HG02759 (cell line): ENCODE measurements at regions not wholly inside any gene's neighbourhood (a gene's known extent, or its start where the extent isn't known, plus 50 kb on each side); places are given as distances from the start of the nearest gene placed in this dataset.
A peak's percentile ranks its signal among the peaks of the same experiment; 100 is the strongest.
"Not testable (repeated sequence)": the region's sequence is repeated elsewhere in the genome, so short reads cannot be mapped to it uniquely, and the experiment has no call there.

Source experiments
- ATAC-seq: cut with Tn5 transposase; IDR thresholded peaks from one replicate; pipeline ENCODE4 v1.9.1; 2021; ENCODE audit warnings: mild to moderate bottlenecking, moderate library complexity; ENCODE audit not compliant: unreplicated experiment

DNA sequence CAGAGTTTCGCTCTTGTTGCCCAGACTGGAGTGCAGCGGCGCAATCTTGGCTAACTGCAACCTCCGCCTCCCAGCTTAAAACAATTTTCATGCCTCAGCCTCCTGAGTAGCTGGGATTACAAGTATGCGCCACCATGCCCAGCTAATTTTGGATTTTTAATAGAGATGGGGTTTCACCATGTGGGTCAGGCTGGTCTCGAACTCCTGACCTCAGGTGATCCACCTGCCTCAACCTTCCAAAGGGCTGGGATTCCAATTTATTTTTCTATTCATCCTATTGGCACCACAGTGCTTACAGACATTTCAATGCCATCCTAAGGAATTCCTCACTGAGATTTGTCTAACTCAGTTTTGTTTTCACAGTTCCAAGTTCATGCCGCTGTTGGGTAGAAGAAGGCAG, 98.3 kb upstream of the EGLN3 start:
- ATAC-seq = not testable (repeated sequence)

- ATAC-seq = no peak
Measured at GRCh38 chr14:34046799-34047520, 96.1 kb upstream of the EGLN3 start.

GRCh38 chr14:34044666-34045306, 93.9 kb upstream of the EGLN3 start:
- ATAC-seq = no peak

DNA sequence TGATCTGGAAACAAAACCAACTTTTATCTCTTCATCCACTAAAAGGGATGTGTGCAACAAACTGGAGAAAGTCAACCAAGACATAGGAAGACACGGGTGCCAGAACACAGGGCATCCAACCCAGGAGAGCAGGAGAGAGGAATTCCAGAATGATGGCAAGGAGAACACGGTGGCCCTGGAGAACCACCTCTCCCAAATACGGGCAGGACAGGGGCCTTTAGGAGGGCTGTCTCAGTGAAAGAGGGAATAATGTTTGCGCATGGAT, 93.4 kb upstream of the EGLN3 start:
- no peak for ATAC-seq

DNA sequence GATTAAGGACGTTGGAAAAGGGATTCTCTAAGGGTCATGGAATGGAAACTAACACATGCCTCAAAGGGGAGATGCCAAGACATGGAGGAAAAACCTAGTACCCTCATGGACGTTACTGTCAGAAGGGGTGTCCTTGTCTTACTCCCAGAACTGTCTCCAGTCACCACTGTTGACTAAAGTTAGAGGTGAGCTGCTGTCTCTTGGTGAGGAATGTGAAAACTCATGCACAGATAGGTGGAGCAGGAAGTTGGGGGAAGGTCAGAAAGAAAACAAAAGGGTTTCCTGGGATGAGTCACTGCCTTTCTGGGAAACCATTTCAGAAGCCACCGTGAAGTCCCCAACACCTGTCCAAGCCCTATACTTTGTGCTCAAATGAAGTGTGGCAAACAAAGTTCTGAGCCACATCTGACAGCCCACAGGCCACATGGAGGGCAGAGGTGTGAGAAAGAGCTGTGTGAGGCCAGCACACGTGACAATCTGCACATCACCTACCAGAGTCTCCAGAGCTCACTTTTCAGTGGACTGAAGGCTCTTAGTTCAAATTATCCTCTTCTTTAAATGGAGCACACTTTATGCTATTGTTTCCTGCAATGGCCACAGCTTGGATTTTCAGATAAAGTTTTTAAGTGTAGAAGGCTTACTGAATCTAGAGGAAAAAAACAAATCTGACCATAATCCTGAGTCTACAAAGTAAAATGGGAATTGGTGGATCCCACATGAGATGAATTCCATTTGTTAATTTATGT, 92.9 kb upstream of the EGLN3 start:
- peak; percentile 96 for ATAC-seq

GRCh38 chr14:34041220-34041619, 90.3 kb upstream of the EGLN3 start:
- no peak for ATAC-seq

DNA sequence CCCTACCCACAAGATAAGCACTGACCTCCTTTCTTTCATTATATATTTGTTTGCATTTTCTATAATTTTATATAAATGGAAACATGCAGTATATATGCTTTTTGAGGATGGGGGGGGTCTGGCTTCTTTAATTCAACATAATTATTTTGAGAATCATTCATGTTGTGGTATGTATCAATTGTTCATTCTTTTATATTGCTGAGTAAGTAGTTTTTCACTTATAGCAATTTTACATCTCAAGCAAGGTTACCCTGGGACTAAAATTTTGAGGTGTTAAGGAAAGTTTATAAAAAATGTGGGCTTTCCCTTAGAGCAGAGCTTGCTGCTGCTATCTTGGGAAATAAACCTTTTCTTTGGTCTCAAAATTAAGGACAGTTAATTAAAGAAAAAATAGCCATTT, 89.9 kb upstream of the EGLN3 start:
- no peak for ATAC-seq

DNA sequence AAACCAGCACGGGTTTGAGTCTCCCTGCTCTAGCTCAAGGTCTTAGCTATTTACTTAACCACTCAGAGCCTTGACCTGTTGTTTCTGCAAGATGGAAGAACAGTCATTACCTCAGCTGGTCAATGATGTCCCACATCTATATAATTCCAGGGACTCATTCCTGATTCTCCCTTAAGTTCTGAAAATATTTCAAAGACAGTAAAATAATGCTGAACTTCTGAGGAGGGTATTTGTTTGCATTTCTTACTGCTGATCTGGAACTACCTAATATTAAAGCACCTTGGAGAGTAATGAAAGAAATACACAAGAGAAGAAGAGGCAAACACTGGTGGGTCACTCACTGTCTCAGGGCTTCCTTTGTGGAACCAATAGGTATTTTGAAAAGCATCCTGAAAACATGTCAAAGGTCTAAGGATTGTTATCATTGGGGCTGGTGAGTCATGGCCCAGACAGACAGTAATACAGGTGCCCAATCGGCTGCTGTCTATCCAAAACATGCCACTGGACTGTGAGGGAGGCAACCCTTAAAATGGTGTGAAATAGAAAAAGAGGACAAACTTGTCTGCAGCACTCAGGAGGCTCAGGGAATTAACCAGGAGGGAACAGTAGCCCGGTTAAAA, 88.7 kb upstream of the EGLN3 start:
- ATAC-seq = no peak

GRCh38 chr14:34038358-34039057, 87.6 kb upstream of the EGLN3 start:
- no peak for ATAC-seq

DNA sequence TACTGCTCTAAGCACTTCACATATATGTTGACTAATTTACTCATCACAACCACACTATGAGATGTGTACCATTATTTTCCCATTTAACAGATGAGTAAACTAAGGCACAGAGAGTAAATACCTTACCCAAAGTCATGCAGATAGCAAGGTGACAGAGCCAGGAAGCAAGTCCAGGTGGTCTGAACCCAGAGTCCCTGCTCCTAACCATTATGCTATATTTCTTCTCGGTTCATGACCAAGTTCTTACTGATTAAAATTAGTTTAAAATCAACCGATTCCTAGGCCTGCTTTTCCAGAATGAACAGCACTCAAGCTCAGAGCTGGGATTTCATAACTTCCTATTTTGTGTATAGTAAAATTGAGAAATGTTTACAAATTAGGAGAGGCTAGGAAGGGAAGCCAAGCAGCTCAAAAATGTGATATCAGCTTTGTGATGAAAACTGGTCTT, 85.5 kb upstream of the EGLN3 start:
- ATAC-seq = no peak

- no peak for ATAC-seq
Measured at GRCh38 chr14:34035934-34036250, 85.0 kb upstream of the EGLN3 start.

DNA sequence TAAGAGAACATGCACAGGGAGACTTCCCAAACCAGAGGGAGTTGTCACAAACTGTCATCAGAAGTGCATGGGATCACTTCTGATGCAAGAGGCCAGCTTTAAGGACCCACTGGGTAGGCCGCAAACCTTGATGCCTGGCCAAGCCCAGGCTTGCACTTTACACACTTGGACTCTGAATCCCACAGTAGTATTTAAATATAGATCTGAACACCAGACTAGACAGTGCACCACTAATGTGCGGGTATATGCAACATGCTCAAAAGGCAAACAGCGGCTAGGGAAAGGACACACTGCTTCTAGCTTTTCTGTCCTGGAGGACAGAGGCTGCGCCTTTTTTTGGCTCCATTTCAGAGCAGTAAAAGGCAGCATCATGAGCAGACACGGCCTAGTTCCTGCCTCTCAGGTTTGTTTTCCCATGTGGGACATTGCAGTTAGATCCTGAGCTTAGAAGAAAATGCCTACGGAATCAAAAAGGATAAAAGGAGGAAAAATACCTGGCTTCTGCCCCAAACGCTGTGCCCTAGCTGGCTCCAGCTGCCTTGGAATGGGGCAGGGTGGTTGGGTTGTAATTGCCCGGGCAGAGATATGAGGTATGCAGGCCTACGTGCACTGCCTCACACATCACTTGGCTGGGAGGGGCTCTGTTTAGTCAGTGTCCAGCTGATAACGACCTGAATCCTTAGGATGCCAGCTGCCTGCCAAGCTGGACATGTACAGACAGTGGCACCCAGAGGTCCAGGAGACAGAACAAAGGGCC, 84.5 kb upstream of the EGLN3 start:
- no peak for ATAC-seq

DNA sequence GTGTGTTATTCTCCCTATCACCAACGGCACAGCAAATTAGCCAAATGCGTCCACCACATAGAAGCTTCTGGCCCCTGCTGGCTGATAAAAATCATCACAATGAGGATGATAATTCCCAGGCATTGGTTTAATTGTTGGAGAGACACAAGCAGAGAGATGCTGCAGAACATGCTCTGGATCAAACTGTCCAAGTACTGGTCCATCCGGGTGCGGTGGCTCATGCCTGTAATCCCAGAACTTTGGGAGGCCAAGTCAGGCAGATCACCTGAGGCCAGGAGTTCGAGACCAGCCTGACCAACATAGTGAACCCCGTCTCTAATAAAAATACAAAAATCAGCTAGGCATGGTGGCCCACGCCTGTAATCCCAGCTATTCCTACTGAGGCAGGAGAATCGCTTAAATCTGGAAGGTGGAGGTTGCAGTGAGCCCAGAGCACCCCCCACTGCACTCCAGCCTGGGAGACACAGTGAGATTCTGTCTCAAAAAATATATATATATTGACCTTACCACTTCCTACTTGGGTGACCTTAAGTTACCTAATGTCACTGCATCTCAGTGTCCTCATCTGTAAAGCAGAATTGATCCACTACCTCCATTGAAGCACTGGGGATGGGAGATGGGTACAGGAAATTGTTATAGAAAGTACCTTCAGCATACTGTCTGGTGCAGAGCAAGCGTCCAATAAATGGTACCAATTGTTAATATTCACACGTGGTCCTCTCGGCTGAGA, 83.7 kb upstream of the EGLN3 start:
- no peak for ATAC-seq

- ATAC-seq = no peak
Measured at GRCh38 chr14:34032720-34033119, 81.8 kb upstream of the EGLN3 start.

GRCh38 chr14:34030864-34031263, 80.0 kb upstream of the EGLN3 start:
- ATAC-seq = no peak

GRCh38 chr14:34029921-34030334, 79.1 kb upstream of the EGLN3 start:
- ATAC-seq = no peak

- no peak for ATAC-seq
Measured at GRCh38 chr14:34027990-34028495, 77.2 kb upstream of the EGLN3 start.

DNA sequence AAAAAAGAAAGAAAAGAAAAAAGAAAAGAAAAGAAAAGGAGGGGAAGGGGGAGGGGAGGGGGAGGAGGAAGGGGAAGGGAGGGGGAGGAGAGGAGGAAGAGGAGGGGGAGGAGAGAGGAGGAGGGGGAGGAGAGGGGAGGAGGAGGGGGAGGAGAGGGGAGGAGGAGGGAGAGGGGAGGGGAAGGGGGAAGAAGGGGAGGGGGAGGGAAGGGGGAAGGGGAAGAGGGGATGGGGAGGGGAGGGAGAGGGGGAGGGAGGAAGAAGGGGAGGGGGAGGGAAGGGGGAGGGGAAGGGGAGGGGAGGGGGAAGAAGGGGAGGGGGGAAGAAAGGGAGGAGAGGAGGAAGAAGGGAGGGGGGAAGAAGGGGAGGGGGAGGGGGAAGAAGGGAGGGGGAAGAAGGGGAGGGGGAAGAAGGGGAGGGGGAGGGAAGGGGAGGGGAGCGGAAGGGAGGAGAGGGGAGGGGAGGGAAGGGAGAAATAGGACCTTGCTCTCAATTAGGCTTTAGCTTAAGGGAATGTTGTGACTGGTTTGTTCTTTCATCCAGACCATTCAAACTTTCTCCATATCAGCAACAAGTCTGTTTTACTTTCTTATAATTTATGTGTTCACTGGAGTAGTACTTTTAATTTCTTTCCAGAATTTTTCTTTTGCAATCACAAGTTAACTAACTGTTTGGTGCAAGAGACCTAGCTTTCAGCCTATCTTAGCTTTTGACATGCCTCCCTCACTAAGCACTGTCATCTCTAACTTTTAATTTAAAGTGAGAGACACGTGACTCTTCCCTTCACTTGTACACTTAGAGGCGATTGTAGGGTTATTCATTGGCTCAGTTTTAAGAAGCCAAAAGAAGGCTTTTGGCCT, 76.5 kb upstream of the EGLN3 start:
- ATAC-seq = no peak
